IPS-NIHi11 (cell line): ENCODE measurements at regions not wholly inside any gene's neighbourhood (a gene's known extent, or its start where the extent isn't known, plus 50 kb on each side); places are given as distances from the start of the nearest gene placed in this dataset.
"Not testable (repeated sequence)": the region's sequence is repeated elsewhere in the genome, so short reads cannot be mapped to it uniquely, and the experiment has no call there.

Source experiments
- DNase-seq: peaks from one replicate; pipeline ENCODE4 v3.0.0; 2012; ENCODE audit warnings: mixed read lengths, low spot score

- no peak for DNase-seq
Observed at GRCh38 chr17:30584810-30585209, 107.6 kb downstream of the GOSR1 start.

GRCh38 chr17:30580916-30581315, 103.7 kb downstream of the GOSR1 start:
- no peak for DNase-seq

GRCh38 chr17:30579610-30580315, 102.6 kb downstream of the GOSR1 start:
- no peak for DNase-seq

GRCh38 chr17:30578015-30578717, 101.0 kb downstream of the GOSR1 start:
- not testable (repeated sequence) for DNase-seq
